ENCODE measurements at regions not wholly inside any gene's neighbourhood (a gene's known extent, or its start where the extent isn't known, plus 50 kb on each side); places are given as distances from the start of the nearest gene placed in this dataset.

DNA sequence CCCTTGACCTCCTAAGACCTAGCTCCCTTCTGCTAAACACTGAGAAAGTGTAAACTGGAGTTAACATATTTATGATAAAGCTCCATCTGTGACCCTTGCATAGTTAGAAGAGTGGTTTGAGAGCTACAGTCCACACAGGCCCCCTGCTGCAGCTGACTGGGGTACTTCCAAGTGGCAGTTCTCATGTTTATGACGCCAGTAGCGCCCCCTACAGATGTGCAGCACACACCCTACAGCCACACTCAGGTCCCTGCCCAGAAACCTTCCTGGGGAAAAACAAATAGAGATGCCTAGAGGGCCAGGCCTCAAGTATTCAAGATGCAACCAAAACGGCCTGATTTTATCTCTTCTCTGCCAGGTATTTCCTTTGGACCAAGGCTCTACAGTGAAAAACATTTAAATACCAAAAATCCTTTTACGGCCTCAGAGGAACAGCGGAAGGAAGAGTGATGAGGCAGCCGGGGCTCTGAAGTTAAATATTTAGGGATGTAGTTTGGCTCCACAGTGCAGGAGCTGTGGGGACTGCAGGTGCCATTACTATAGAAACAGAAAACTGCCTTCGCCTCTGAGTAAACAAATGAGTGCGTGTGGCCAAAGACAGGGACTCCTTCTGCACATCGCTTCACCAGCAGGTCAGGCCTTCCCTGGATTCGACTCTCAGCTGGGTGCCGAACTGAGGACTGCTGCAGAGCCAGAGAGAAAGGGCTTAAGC, 553.1 kb downstream of the EFNB2 start:
- H3K79me2 ChIP-seq (ENCODE audit: control insufficient read depth, low read length), result no peaks in the 10 kb centered on the region
- H3K27ac ChIP-seq (ENCODE audit: low read depth, low read length), result no peak overlapping the region
- no peaks in the 10 kb centered on the region for H3K9me2 ChIP-seq (replicated peaks; ENCODE audit: control insufficient read depth, low read length)
- no peak overlapping the region for H3K4me2 ChIP-seq (ENCODE audit: low read length)
- no peaks in the 10 kb centered on the region for H3K27me3 ChIP-seq (ENCODE audit: control insufficient read depth, low read length)
- H4K20me1 ChIP-seq (ENCODE audit: control insufficient read depth, insufficient read depth, low read depth, low read length), result no peaks in the 10 kb centered on the region
- no peak for TF ChIP-seq CTCF (IDR thresholded peaks at IDR 0.05; ENCODE audit: low read depth, low read length, poor library complexity, severe bottlenecking)
- TF ChIP-seq EZH2phosphoT487 (IDR thresholded peaks at IDR 0.05; ENCODE audit: borderline replicate concordance, low read length), result no peak
- no peak overlapping the region for H3K4me3 ChIP-seq (ENCODE audit: low read length)
- no peaks in the 10 kb centered on the region for H3K9me3 ChIP-seq (ENCODE audit: control insufficient read depth, insufficient read depth, low read length)
- no peaks in the 10 kb centered on the region for H3K4me1 ChIP-seq (ENCODE audit: control insufficient read depth, low read length)
- H3K36me3 ChIP-seq (ENCODE audit: control insufficient read depth, low read length), result no peaks in the 10 kb centered on the region
- no peaks in the 10 kb centered on the region for H3F3A ChIP-seq (ENCODE audit: control insufficient read depth, insufficient read depth)

- Histone ChIP-seq H3K4me1 (ENCODE audit: control insufficient read depth, low read length) (no peaks in the 10 kb centered on the region), H3K9me3 (ENCODE audit: control insufficient read depth, insufficient read depth, low read length) (no peaks in the 10 kb centered on the region), H3F3A (ENCODE audit: control insufficient read depth, insufficient read depth) (no peaks in the 10 kb centered on the region), H3K79me2 (ENCODE audit: control insufficient read depth, low read length) (no peaks in the 10 kb centered on the region), H3K27me3 (ENCODE audit: control insufficient read depth, low read length) (no peaks in the 10 kb centered on the region), H3K36me3 (ENCODE audit: control insufficient read depth, low read length) (no peaks in the 10 kb centered on the region), H4K20me1 (ENCODE audit: control insufficient read depth, insufficient read depth, low read depth, low read length) (no peaks in the 10 kb centered on the region), H3K4me3 (ENCODE audit: low read length) (no peak overlapping the region), H3K9me2 (replicated peaks; ENCODE audit: control insufficient read depth, low read length) (no peaks in the 10 kb centered on the region), H3K27ac (ENCODE audit: low read depth, low read length) (no peak overlapping the region), H3K4me2 (ENCODE audit: low read length) (no peak overlapping the region)
- TF ChIP-seq CTCF (IDR thresholded peaks at IDR 0.05; ENCODE audit: low read depth, low read length, poor library complexity, severe bottlenecking) (no peak), EZH2phosphoT487 (IDR thresholded peaks at IDR 0.05; ENCODE audit: borderline replicate concordance, low read length) (no peak)
Measured at GRCh38 chr13:105979131-105980011, 556.1 kb downstream of the EFNB2 start.

GRCh38 chr13:105974380-105974779, 561.1 kb downstream of the EFNB2 start:
- H3K9me3 ChIP-seq (ENCODE audit: control insufficient read depth, insufficient read depth, low read length), result no peaks in the 10 kb centered on the region
- H3K79me2 ChIP-seq (ENCODE audit: control insufficient read depth, low read length), result no peaks in the 10 kb centered on the region
- H3K4me3 ChIP-seq (ENCODE audit: low read length), result no peak overlapping the region
- H3K9me2 ChIP-seq (replicated peaks; ENCODE audit: control insufficient read depth, low read length), result no peaks in the 10 kb centered on the region
- H4K20me1 ChIP-seq (ENCODE audit: control insufficient read depth, insufficient read depth, low read depth, low read length), result no peaks in the 10 kb centered on the region
- TF ChIP-seq CTCF (IDR thresholded peaks at IDR 0.05; ENCODE audit: low read depth, low read length, poor library complexity, severe bottlenecking), result no peak
- TF ChIP-seq EZH2phosphoT487 (IDR thresholded peaks at IDR 0.05; ENCODE audit: borderline replicate concordance, low read length), result no peak
- no peaks in the 10 kb centered on the region for H3F3A ChIP-seq (ENCODE audit: control insufficient read depth, insufficient read depth)
- no peaks in the 10 kb centered on the region for H3K4me1 ChIP-seq (ENCODE audit: control insufficient read depth, low read length)
- no peak overlapping the region for H3K4me2 ChIP-seq (ENCODE audit: low read length)
- H3K27me3 ChIP-seq (ENCODE audit: control insufficient read depth, low read length), result no peaks in the 10 kb centered on the region
- no peaks in the 10 kb centered on the region for H3K36me3 ChIP-seq (ENCODE audit: control insufficient read depth, low read length)
- no peak overlapping the region for H3K27ac ChIP-seq (ENCODE audit: low read depth, low read length)
